ENCODE measurements at regions not wholly inside any gene's neighbourhood (a gene's known extent, or its start where the extent isn't known, plus 50 kb on each side); places are given as distances from the start of the nearest gene placed in this dataset.

GRCh38 chr1:2930913-2931723, 90.1 kb upstream of the ACTRT2 start:
- H3K4me3 ChIP-seq (ENCODE audit: low read length), result no peak overlapping the region
- H3F3A ChIP-seq (ENCODE audit: control insufficient read depth, insufficient read depth), result no peaks in the 10 kb centered on the region
- no peaks in the 10 kb centered on the region for H3K9me3 ChIP-seq (ENCODE audit: control insufficient read depth, insufficient read depth, low read length)
- no peak for TF ChIP-seq EZH2phosphoT487 (IDR thresholded peaks at IDR 0.05; ENCODE audit: borderline replicate concordance, low read length)
- TF ChIP-seq CTCF (IDR thresholded peaks at IDR 0.05; ENCODE audit: low read depth, low read length, poor library complexity, severe bottlenecking), result no peak
- no peaks in the 10 kb centered on the region for H3K4me1 ChIP-seq (ENCODE audit: control insufficient read depth, low read length)
- no peak overlapping the region for H3K27ac ChIP-seq (ENCODE audit: low read depth, low read length)
- H3K36me3 ChIP-seq (ENCODE audit: control insufficient read depth, low read length), result no peaks in the 10 kb centered on the region
- H4K20me1 ChIP-seq (ENCODE audit: control insufficient read depth, insufficient read depth, low read depth, low read length), result no peaks in the 10 kb centered on the region
- no peaks in the 10 kb centered on the region for H3K79me2 ChIP-seq (ENCODE audit: control insufficient read depth, low read length)
- no peak overlapping the region for H3K4me2 ChIP-seq (ENCODE audit: low read length)
- no peaks in the 10 kb centered on the region for H3K9me2 ChIP-seq (replicated peaks; ENCODE audit: control insufficient read depth, low read length)
- H3K27me3 ChIP-seq (ENCODE audit: control insufficient read depth, low read length), result no peaks in the 10 kb centered on the region

- no peaks in the 10 kb centered on the region for H3K36me3 ChIP-seq (ENCODE audit: control insufficient read depth, low read length)
- H3K9me2 ChIP-seq (replicated peaks; ENCODE audit: control insufficient read depth, low read length), result no peaks in the 10 kb centered on the region
- H3K79me2 ChIP-seq (ENCODE audit: control insufficient read depth, low read length), result no peaks in the 10 kb centered on the region
- no peak overlapping the region for H3K27ac ChIP-seq (ENCODE audit: low read depth, low read length)
- no peaks in the 10 kb centered on the region for H3K27me3 ChIP-seq (ENCODE audit: control insufficient read depth, low read length)
- H3K4me3 ChIP-seq (ENCODE audit: low read length), result no peak overlapping the region
- no peaks in the 10 kb centered on the region for H3K4me1 ChIP-seq (ENCODE audit: control insufficient read depth, low read length)
- no peaks in the 10 kb centered on the region for H3F3A ChIP-seq (ENCODE audit: control insufficient read depth, insufficient read depth)
- no peaks in the 10 kb centered on the region for H4K20me1 ChIP-seq (ENCODE audit: control insufficient read depth, insufficient read depth, low read depth, low read length)
- H3K4me2 ChIP-seq (ENCODE audit: low read length), result no peak overlapping the region
- no peaks in the 10 kb centered on the region for H3K9me3 ChIP-seq (ENCODE audit: control insufficient read depth, insufficient read depth, low read length)
- TF ChIP-seq EZH2phosphoT487 (IDR thresholded peaks at IDR 0.05; ENCODE audit: borderline replicate concordance, low read length) (no peak), CTCF (IDR thresholded peaks at IDR 0.05; ENCODE audit: low read depth, low read length, poor library complexity, severe bottlenecking) (no peak)
Measured at GRCh38 chr1:2931724-2932401, 89.4 kb upstream of the ACTRT2 start.

DNA sequence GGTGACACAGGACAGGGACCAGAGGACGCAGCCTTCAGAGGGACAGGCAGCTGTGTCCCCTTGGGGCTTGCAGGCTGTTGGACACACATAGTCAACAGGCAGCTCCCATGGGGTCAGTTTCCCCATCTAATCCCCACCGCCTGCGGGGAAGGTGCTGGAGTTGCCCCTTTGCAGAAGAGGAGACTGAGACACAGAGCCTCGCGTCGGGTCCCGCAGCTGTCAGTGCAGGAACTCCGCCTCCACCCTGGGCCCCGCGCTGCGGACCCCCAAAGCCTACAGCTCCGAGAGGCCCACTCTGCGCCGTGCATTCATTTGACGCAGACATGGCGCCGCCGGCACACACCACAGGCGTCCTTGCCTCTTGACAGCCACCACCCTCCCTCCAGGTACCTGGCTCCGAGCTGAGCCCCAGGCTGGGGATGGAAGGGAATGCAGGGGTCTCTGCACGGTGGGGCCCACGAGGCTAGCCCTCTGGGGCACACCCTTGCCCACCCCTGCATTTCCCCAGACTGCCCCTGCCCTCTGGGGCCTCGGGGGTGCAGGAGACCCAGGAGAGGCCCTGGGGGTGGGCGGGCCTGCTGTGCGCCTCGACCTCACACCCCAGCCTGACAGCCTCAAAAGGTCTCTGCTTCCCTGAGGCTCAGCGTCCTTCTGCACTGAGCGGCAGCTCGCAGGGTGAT, 88.5 kb upstream of the ACTRT2 start:
- Histone ChIP-seq H3K4me1 (ENCODE audit: control insufficient read depth, low read length) (no peaks in the 10 kb centered on the region), H3K9me3 (ENCODE audit: control insufficient read depth, insufficient read depth, low read length) (peaks cover 1% of the 10 kb centered on the region; the same call in 1 of the 2 replicates), H3K4me3 (ENCODE audit: low read length) (no peak overlapping the region), H3K79me2 (ENCODE audit: control insufficient read depth, low read length) (no peaks in the 10 kb centered on the region), H3F3A (ENCODE audit: control insufficient read depth, insufficient read depth) (no peaks in the 10 kb centered on the region), H3K9me2 (replicated peaks; ENCODE audit: control insufficient read depth, low read length) (no peaks in the 10 kb centered on the region), H3K27ac (ENCODE audit: low read depth, low read length) (no peak overlapping the region), H3K36me3 (ENCODE audit: control insufficient read depth, low read length) (no peaks in the 10 kb centered on the region), H3K27me3 (ENCODE audit: control insufficient read depth, low read length) (no peaks in the 10 kb centered on the region), H3K4me2 (ENCODE audit: low read length) (no peak overlapping the region), H4K20me1 (ENCODE audit: control insufficient read depth, insufficient read depth, low read depth, low read length) (no peaks in the 10 kb centered on the region)
- no peak for TF ChIP-seq EZH2phosphoT487 (IDR thresholded peaks at IDR 0.05; ENCODE audit: borderline replicate concordance, low read length)
- no peak for TF ChIP-seq CTCF (IDR thresholded peaks at IDR 0.05; ENCODE audit: low read depth, low read length, poor library complexity, severe bottlenecking)

All from DOHH2 (cell line).